Activated naive CD8-positive, alpha-beta T cell treated with anti-CD3 and anti-CD28 coated beads, Interleukin-2, amount 50 U/mL, for 24 hours (primary cell): ENCODE measurements at regions not wholly inside any gene's neighbourhood (a gene's known extent, or its start where the extent isn't known, plus 50 kb on each side); places are given as distances from the start of the nearest gene placed in this dataset.

Experiments
- ATAC-seq: fragments of 150-1000 bp; cut with Tn5 transposase; one replicate; pipeline ENCODE4 v1.10.0; 2021
- DNase-seq: peaks from one replicate; pipeline ENCODE4 v3.0.0; 2021
- H3K27ac Mint-ChIP-seq: one replicate; pipeline ENCODE4 v1.8.0; 2021; ENCODE audit warnings: mild to moderate bottlenecking, mixed read lengths
- H3K27me3 Mint-ChIP-seq: one replicate; pipeline ENCODE4 v1.8.0; 2021; ENCODE audit warnings: mixed read lengths
- H3K36me3 Mint-ChIP-seq: one replicate; pipeline ENCODE4 v1.8.0; 2021; ENCODE audit warnings: low read depth, mixed read lengths
- H3K4me1 Mint-ChIP-seq: one replicate; pipeline ENCODE4 v1.8.0; 2021; ENCODE audit warnings: mixed read lengths
- H3K4me3 Mint-ChIP-seq: one replicate; pipeline ENCODE4 v1.8.0; 2021; ENCODE audit warnings: mild to moderate bottlenecking, moderate library complexity, mixed read lengths
- H3K9me3 Mint-ChIP-seq: one replicate; pipeline ENCODE4 v1.8.0; 2021; ENCODE audit warnings: mixed read lengths

- peaks cover 8% of the 10 kb centered on the region for H3K9me3 Mint-ChIP-seq
- DNase-seq (no peak), ATAC-seq (peak; percentile 43)
- no peak overlapping the region for H3K4me3 Mint-ChIP-seq
- no peaks in the 10 kb centered on the region for H3K36me3 Mint-ChIP-seq
- H3K27ac Mint-ChIP-seq: peak overlapping the region; percentile 55
- H3K4me1 Mint-ChIP-seq: peaks cover 30% of the 10 kb centered on the region
- H3K27me3 Mint-ChIP-seq: no peaks in the 10 kb centered on the region
Observed at GRCh38 chr5:91433861-91434260, 50.7 kb upstream of the ARRDC3 start.
